Bronchial epithelial cell (primary cell): ENCODE measurements at regions not wholly inside any gene's neighbourhood (a gene's known extent, or its start where the extent isn't known, plus 50 kb on each side); places are given as distances from the start of the nearest gene placed in this dataset.

Source experiments
- DNase-seq: peaks from one replicate; pipeline ENCODE4 v3.0.0-alpha.2; 2010; ENCODE audit warnings: low read depth
- FAIRE-seq: peaks from 2 replicates; lab custom pipeline; 2011; peaks lifted over from hg19 to GRCh38; lab: Jason Lieb, UNC
- H3K27me3 ChIP-seq: 2 replicates; pipeline ENCODE4 v1.5.1; 2011; ENCODE audit warnings: low read length; ENCODE audit not compliant: control insufficient read depth, insufficient read depth
- H3K36me3 ChIP-seq: 2 replicates; pipeline ENCODE4 v1.5.1; 2011; ENCODE audit warnings: low read length; ENCODE audit not compliant: control insufficient read depth, insufficient read depth
- H3K4me3 ChIP-seq: 2 replicates; pipeline ENCODE4 v1.5.1; 2011; ENCODE audit warnings: mild to moderate bottlenecking, low read depth, low read length, control low read depth
- TF ChIP-seq, protein P1 (sequence below): IDR thresholded peaks from 2 replicates; pipeline ENCODE4 v1.5.1; 2011; ENCODE audit warnings: mild to moderate bottlenecking, moderate library complexity, low read length, control low read depth, inconsistent platforms; ENCODE audit not compliant: insufficient read depth, severe bottlenecking

GRCh38 chr4:127575888-127576287, 56.9 kb upstream of the INTU start:
- TF ChIP-seq, protein P1, sequence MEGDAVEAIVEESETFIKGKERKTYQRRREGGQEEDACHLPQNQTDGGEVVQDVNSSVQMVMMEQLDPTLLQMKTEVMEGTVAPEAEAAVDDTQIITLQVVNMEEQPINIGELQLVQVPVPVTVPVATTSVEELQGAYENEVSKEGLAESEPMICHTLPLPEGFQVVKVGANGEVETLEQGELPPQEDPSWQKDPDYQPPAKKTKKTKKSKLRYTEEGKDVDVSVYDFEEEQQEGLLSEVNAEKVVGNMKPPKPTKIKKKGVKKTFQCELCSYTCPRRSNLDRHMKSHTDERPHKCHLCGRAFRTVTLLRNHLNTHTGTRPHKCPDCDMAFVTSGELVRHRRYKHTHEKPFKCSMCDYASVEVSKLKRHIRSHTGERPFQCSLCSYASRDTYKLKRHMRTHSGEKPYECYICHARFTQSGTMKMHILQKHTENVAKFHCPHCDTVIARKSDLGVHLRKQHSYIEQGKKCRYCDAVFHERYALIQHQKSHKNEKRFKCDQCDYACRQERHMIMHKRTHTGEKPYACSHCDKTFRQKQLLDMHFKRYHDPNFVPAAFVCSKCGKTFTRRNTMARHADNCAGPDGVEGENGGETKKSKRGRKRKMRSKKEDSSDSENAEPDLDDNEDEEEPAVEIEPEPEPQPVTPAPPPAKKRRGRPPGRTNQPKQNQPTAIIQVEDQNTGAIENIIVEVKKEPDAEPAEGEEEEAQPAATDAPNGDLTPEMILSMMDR: no peak
- no peak for FAIRE-seq
- Histone ChIP-seq H3K27me3 (no peaks in the 10 kb centered on the region), H3K4me3 (no peak overlapping the region), H3K36me3 (no peaks in the 10 kb centered on the region)
- DNase-seq: no peak

DNA sequence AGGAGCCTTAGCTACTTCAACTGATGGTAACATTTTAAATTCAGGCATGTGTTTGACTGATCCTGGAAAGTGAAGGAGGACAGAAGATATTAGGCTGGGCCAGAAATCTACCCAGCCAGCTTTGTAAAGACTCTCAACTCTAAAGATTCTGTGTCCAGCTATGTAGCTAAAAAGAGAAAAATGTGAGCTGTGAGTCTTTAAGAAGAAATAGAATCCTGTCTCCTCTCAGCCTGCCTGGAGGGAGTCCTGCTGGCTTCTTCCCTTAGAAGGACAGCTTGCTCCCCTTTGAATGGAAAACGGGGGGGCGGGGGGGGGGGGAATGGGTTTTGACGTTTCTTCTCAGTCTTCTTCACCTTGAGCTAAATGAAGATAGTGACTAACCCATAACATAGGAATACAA, 54.3 kb upstream of the INTU start:
- DNase-seq (no peak), FAIRE-seq (no peak)
- no peak overlapping the region for H3K4me3 ChIP-seq
- no peaks in the 10 kb centered on the region for H3K27me3 ChIP-seq
- TF ChIP-seq, protein P1: no peak
- H3K36me3 ChIP-seq: no peaks in the 10 kb centered on the region

GRCh38 chr4:127578967-127579366, 53.8 kb upstream of the INTU start:
- FAIRE-seq (no peak), DNase-seq (no peak)
- Histone ChIP-seq H3K27me3 (no peaks in the 10 kb centered on the region), H3K36me3 (no peaks in the 10 kb centered on the region), H3K4me3 (no peak overlapping the region)
- TF ChIP-seq, protein P1: no peak

- Histone ChIP-seq H3K27me3 (no peaks in the 10 kb centered on the region), H3K4me3 (no peak overlapping the region), H3K36me3 (no peaks in the 10 kb centered on the region)
- TF ChIP-seq, protein P1: no peak
- DNase-seq (no peak), FAIRE-seq (no peak)
Observed at GRCh38 chr4:127579821-127580220, 52.9 kb upstream of the INTU start.

DNA sequence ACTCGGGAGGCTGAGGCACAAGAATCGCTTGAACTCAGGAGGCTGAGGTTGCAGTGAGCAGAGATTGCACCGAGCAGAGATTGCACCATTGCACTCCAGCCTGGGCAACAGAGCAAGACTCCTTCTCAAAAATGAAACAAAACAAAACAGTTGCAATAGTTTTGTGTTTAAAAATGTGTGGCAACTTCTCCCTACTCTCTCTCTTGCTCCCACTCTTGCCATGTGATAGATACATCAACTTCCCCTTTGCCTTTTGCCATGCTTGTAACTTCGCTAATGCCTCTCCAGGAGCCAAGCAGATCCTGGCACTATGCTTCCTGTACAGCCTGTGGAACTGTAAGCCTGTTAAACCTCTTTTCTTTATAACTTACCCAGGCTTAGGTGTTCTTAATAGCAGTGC, 52.5 kb upstream of the INTU start:
- H3K27me3 ChIP-seq: no peaks in the 10 kb centered on the region

DNA sequence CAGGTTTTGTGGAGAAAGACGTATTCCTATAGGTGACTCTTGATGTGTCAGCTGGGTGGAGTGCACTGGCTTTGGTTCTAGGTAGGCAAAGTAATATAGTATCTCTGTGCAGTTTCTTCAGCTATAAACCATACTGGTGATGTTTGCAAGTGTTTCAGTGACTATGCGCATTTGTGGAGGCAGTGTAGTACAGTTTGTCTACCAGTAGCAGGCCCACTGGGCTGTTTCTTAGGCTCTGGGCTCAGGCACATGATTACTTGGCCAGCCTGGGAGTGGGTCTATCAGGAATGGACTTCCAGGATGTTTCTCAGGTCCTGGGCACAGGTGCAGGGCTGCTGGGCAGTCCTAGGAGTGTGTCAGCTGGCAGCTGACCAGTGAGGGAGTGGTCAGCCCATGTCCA, 51.9 kb upstream of the INTU start:
- DNase-seq (no peak), FAIRE-seq (no peak)
- TF ChIP-seq, protein P1: no peak
- Histone ChIP-seq H3K4me3 (no peak overlapping the region), H3K36me3 (no peaks in the 10 kb centered on the region), H3K27me3 (no peaks in the 10 kb centered on the region)

More for the DNA sequence above, 52.5 kb upstream of the INTU start:
- TF ChIP-seq, protein P1: no peak
- no peaks in the 10 kb centered on the region for H3K36me3 ChIP-seq
- no peak overlapping the region for H3K4me3 ChIP-seq
- no peak for FAIRE-seq
- DNase-seq: no peak
